Activated T-cell treated with anti-CD3 and anti-CD28 coated beads for 48 hours (primary cell): ENCODE measurements at regions not wholly inside any gene's neighbourhood (a gene's known extent, or its start where the extent isn't known, plus 50 kb on each side); places are given as distances from the start of the nearest gene placed in this dataset.

Experiments used
- DNase-seq: peaks from one replicate; pipeline ENCODE4 v3.0.0-alpha.2; 2020; ENCODE audit warnings: low read depth

DNA sequence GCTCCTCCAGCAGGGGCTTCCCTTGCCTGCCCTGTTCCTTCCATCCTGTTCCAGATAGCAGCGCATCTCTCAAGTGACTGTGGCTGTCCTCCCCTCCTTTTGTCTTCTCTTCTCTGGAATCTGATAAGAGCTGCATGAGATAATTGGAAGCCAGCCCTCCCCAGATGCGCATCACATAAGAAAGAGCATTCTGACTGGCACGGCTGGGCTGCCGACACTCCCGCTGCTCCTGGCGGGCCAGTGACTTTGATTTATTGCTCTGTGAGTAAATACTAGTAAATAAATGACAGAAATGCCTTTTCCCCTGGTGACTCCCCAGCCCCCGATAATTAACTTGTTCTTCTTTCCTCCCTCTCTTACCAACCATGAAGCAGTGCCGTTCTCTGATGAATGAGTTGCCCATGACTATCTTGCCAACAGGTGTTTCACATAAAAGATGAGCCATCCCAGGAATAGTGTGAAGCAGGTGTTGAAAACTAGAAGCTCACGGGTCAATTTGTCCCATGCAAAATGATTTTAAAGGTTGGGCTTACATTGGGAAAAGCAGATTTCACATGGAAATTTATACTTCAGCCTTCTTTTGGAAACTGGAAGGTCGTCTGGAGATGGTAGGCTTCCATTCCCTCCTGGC lies 212.3 kb downstream of the ERCC6L2 start:
- no peak for DNase-seq

DNA sequence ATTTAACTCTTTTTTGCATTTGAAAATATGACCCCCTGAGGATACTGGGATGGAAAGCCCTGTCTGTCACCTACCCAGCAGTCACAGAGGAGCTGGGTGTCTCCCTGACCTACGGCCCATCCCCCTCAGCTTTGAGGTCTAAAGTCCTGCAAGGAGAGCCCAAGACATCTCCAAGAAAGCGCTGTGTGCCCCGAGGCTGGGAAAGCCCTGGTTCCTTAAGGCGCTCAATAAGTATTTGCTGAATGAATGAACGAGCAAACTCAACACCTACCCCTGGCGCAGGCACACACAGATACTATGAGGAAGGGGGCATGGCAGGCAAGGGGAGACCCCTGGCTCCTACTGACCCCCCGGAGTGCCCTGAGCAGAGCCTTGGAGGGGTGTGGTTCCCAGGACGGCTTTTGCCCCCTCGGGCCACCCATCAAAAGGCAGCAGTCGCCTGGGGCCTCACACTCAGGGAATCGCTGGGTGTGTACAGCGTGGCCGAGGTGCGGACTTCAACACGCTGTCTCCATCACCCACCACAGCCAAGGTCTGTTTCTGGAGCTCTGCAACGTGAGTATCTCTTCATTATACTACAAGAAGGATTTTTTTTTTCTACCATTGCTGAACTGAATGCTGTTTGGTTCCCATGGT lies 211.6 kb downstream of the ERCC6L2 start:
- no peak for DNase-seq

DNA sequence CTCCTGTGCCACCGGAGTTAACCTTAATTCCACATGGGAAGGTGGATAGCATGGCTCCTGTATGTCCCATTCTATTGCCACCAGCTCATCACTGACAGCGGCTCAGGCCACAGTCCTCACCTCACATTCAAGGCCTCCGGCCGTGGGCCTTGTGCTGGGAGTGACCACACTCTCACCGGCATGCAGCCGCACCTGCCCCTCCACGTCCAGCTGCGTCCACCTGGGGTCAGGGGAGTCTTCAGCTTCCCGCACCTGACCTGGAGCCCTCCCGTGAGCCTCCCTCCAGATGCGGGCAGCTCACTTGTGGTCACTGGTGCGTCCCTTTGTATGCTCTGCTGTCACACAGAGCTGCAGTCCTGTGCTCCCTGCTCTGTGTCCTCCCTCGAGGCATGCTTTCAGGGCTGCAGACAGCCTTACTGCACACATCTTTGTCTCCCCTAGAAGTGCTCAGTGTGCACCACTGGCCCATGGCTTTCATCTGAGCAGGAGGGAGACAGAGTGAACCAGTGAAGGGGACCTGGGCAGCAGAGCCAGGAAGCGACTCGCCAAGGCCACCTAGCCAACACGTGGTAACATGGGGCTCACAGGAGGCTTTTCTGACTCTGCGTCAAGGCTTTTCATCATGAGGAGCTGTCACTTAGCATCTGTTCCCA lies 210.1 kb downstream of the ERCC6L2 start:
- DNase-seq, result no peak

DNA sequence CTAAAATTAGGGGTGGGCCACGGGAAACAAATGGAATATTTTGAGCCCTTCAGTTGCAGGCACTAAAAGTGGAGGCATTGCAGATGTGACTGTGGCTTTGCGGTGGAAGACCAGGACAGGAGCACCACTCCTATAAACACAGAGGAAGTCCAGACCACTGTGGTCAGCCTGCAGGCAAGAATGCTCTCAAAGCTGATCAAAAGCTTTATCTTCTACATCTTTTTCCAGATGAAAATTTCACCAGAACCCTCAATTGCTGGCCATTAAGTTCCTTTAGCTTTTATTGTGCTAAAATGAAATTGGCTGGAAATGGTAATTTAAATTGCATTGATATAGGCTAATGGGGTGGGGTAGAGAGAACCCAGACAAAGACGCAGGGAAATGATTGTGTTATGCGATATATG lies 208.8 kb downstream of the ERCC6L2 start:
- DNase-seq, result no peak

DNA sequence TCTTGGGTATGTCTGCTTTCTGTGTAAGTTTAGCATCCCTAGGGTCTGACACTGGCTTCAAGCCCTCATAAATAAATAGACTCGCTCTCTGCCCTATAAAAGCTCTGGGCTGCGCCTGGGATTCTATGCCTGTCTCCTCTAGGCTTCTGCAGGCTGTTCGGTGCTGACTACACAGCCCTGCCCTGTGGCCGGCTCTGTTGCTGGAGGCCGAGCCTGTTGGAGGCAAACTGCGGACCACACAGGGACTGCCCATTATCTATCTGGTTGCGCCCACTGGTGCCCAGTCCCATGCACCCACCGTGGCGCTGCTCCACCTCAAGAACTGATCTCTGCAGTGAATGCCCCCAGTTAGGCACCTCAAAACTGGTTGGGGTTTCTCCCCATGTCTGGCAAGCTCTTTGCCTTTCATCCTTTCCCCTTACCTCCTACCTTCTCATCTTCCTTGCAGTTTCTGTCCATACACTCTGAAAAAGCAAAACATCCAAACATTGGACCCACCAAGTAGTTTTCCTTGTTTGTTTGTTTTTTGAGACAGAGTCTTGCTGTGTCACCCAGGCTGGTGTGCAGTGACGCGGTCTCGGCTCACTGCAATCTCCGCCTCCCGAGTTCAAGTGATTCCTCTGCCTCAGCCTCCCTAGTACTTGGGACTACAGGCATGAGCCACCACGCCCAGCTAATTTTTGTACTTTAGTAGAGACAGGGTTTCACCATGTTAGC lies 207.2 kb downstream of the ERCC6L2 start:
- no peak for DNase-seq

DNA sequence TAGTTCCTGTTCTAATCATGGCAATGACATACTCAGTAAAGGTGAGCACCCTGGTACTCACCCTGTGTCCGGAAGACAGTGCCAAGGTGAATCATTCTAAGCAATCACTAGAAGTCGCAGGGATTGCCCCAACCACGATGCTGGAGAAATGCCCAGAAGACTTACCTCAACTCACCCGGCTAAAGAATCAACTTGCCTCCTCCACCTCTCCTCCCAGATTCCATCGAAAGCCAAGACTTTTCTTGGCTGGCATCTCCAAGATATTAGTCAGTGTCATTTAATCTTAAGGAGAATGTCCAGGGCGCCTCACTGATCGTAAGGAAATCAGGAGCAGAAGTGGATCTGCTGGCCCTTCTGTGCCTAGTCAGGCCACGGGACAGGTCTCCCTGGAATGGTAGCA lies 204.9 kb downstream of the ERCC6L2 start:
- no peak for DNase-seq

DNA sequence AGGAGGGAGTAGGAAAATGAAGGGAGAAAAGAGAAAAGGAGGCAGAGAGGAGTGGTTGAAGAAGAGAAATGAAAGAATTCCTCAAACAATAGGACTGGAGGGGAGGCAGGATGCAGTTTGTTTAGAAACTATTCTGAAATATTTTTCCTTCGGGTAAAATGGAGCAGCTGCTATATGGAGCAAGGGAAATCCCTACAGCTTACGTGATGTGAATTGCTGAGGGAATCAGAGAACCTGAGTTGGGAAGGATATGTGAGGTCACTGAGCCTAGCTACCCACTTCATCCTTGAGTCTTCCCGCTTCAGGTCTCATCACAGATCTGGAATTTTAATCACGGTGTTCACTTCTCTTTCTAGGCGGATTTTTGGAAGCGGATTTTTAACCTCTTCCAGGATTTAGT lies 204.3 kb downstream of the ERCC6L2 start:
- DNase-seq, result no peak

DNA sequence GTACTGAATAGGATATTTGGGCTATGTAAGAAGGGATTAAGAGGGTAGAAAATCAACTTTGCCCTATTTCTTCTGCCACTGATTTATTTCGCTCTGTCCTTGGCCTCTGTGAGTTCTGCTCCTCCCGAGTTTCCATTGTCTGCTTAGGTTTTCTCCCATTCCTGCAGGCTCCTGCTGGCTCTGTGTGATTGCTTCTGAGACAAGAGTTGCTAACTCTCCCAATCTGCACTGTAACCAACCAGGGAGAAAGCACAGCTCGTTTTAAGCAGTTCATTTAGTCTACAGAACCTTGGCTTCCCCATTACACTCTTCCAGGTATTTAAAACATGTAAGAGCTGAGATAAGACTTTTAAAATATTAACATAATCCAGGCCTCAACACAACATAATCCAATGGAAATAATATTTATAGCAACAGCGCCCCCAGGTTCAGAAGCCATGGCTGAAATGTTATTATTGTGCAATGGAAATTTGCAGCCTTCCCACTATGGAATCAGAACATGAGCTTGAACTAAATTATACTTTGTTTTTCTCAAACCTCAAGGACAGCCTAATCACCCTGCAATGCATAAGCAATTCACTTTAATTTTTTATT lies 203.5 kb downstream of the ERCC6L2 start:
- DNase-seq, result no peak

DNA sequence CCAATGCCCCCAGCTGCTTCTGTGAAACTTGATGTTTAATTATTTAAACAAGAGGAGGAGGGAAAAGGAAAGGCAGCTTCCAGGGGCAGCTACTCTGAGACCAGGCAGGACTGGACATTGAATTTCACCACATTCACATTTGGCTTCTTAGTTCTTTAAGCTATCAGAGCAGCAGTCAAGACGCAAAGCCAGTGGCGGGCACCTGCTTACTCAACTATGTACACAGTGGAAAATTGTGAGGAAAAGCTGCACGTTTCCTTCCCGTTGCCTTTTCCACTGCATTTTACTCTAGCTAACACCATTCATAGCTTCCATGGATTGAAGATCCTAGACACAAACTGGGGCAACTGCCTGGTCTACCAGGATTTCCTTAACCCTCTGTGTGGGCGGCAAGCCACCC lies 200.3 kb downstream of the ERCC6L2 start:
- DNase-seq, result no peak

DNA sequence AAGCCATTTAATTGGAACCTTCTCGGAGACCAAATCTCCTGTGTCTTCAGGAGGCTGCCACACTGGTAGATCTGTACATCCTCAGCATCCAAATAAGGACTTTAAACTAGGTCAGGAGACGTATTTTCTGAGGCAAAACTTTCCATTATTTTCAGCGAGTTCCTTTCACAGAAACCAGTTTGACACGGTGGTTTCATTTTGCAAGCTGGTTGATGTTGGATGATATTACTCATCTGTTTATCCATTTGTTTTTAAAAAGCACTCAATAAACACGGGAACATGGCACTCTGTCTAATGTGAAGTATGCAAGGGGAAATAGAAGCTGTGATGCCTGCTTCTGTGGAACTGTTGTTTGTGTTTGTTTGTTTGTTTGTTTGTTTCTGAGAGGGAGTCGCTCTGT lies 199.6 kb downstream of the ERCC6L2 start:
- no peak for DNase-seq

DNA sequence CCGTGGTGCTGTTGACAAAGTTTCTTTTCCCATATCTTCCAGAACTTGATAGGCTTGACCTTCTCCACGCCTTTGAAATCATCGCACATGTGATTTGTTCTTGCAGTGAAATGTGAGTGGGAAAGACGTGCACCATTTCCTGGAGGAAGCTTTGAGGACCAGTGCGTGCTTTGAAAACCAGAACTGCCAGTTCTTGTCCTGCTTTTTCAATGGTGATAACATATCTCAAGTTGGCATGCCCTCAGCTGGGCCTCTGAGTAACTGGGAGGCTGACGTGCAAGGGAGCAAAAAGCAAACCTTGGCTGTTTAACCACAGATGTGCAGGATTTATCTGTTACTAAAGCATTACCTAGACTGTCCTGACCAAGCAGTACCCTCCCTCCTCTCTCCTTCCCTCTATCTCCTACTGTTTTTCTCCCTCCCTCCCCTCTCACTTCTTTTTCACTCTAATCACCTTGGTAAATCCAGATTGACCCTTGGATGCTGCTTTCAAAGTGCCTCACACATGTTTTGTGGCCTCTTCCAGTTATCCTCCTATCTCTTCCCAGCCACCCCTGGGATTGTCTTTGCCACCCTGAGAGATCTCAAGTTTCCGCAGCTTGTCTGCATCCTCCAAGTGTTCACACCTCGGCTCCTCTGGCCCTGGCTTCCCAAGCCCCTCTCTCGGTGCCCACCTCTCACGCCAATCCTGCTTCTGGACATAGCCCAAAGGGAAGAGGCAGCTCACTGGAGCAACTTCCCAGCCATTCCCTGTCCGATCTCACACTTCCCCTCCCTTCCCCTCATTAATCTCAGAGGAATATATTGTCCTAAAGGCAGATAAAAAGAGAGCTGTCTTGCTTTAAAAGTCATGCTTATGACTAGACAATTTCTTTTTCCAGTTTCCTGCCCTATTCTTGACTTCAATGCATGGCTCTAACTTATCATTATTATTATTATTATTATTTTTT lies 198.3 kb downstream of the ERCC6L2 start:
- no peak for DNase-seq

DNA sequence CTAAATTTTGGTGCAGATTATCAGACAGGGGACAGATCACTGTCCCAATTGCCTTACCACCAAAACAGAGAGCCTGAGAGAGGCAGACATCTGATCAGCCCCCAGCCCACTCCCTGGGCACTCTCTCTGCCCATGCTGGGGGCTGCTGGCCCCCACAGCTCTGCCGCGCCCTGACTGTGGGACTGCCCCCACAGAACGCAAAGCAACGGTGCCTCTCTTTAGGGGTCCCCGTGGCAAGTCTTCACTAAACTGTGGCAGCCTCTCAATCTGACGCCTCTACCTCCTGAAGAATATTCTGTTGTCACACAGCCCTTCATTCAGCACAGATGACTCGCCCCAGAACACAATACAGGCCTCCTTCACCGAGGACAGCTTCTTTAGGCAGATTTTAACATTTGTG lies 197.4 kb downstream of the ERCC6L2 start:
- no peak for DNase-seq

DNA sequence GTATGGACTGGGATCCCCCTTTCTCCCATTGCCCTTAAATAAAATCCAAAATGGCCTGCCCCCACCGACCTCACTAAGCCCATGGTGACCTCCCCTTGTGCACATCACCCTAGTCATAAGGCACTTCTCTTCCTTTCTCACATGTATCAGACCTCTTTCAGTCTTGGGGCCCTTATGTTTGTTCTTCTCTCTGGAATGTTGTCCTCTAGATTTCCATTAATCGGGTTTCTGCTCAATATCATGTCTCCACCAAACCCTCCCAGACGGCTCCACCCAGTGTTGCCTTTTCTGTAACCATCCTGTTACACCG lies 196.3 kb downstream of the ERCC6L2 start:
- no peak for DNase-seq

DNA sequence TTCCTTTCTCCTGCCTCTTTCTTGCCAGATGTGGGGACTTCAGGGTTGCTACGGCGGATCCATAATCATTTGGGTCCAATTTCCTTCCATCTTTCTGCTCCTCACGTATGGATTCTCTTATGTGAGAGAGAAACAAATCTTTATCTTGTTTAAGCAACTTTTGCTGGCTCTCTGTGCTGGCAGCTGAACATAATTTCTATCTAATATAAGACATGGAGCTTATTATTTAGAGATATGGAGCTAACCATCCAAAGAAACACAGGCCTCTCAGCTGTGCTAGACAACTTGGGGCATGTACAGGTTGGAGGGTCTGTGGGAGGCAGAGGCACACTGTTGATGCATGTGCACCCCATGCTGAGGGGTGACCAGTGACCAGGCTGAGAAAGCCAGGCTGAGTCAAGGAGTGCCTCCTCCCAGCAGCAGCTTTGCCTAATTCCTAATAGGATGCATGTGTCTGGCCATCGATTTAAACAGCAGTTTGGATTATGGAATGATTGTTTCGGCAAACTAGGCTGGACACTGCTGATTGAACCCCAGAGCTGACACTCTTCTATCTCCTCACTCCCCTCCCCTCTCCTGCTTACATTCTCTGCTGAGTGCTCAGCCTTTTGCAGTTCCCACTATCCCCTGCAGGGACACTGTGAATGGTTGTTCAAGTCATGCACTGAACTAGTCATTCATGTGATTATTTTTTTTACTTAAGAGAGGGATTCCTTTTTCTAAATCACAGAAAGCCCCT lies 195.8 kb downstream of the ERCC6L2 start:
- DNase-seq, result no peak

DNA sequence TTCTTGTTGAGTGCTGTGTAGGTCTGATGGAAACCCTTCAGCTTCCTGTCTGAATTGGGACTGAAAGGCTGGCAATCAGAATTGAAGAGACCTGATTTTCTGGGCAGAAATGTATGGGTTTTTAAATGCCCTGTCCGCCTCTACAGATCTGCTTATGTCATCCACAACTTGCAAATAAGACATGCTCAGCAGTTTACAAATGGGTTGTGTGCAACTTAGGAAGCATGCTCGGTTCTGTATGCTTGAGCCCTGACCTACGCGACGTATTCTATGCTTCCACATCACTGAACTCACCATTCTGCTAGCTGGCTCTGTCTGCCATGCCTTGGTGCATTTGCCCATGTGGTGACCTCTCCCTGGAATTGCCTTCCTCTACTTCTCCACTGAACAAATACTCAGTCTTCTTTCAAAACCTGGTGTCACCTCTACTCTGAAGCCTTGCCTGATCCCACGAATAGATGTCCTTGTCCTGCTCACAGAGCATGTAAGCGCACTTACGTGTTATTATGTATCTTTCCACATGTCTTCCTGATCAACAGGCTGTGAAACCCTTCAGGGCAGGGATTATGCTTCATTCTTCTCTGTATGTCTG lies 194.2 kb downstream of the ERCC6L2 start:
- DNase-seq, result no peak

DNA sequence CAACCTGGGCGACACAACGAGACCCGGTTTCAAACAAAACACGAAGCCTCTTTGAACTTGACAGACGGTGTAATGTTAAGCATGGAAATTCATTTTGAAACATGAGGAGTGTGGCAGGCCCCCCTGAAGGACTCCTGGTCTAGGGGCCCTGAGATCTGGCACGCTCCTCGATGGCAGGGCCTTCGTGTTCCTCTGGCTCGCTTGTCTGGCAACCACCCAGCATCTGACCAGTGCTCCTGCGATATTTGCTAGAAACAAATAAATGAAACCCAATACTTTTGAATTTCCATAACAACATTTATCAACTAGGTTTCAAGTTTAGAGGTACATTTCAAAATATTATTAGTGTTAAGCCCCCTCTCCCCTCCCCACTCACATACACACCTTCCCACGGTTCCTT lies 193.0 kb downstream of the ERCC6L2 start:
- DNase-seq, result no peak

DNA sequence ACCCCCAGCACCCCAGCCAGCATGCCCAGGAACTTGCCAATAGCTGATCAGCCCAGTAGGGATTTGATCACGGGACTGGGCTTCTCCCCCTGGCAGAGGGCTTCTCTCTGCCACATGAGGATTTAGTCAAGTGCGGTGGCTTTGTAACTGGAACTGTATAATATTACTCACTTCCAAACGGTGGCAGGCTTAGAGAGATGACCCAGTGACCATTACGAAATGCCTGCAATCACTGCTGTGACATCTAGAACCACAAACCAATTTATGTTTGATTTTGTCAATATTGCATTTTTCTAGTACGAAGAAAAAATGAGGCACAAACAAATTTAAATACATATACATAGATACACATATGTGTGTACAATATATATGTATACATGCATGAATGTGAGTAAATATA lies 192.1 kb downstream of the ERCC6L2 start:
- DNase-seq, result no peak

DNA sequence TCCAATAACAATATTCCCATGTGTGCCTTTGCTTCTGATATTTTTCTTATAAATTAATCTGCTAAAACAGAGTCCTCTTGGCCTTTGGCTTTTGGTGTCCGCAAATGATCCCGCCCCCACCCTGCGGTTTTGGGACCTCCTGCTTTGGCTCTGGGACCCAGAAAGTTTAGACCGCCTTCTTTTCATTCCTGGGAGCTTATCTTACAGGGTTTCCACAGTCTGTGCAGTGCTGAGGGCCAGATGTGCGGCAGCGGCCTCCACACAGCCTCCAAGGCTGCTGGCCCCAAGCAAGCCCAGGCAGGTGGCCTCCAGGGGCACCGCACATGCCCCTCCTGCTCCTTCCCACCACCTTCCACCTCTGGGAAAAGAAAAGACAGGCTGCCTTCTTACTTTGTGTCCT lies 191.5 kb downstream of the ERCC6L2 start:
- DNase-seq, result no peak

DNA sequence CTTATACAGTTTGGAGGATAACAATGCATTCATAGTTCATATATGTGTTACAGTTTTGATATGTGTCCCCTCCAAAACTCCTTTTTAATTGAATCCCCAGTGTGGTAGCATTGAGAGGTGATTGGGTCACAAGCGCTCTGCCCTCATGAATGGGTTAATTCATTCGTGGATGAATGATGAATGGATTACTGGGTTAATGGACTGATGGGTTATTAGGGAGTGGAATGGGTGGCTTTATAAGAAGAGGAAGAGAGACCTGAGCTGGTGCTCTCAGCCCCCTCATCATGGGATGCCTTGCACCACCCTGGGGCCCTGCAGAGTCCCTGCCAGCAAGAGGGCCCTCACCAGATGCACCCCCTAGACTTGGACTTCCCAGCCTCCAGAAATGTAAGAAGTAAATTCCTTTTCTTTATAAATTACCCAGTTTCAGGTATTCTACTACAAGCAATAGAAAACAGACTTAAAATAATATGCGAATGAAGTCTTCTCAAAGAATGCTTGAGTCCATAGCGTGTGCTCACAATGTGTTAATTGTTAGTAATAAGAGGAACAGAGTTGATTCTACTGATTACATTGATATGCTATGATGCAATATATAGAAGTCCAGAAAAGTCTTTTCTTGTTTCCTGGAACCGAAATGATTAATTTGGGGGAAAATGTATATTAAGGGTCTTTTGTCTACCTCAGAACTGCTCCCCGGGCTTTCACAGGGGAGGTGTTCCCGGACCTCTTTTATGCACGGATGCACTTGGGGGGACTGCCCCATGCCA lies 190.2 kb downstream of the ERCC6L2 start:
- DNase-seq, result no peak
